DOHH2 (cell line): ENCODE measurements at regions not wholly inside any gene's neighbourhood (a gene's known extent, or its start where the extent isn't known, plus 50 kb on each side); places are given as distances from the start of the nearest gene placed in this dataset.

ENCODE experiments used
- CTCF ChIP-seq: fragments of 200-600 bp; sonication (generic); IDR thresholded peaks from one replicate; pipeline ENCODE4 v1.5.1; 2014; ENCODE audit warnings: antibody characterized with exemption, mild to moderate bottlenecking, low read depth, low read length; ENCODE audit not compliant: poor library complexity, severe bottlenecking
- EZH2phosphoT487 ChIP-seq: fragments of 200-600 bp; sonication (generic); IDR thresholded peaks from 2 replicates; pipeline ENCODE4 v1.6.1; 2017; ENCODE audit warnings: borderline replicate concordance, mild to moderate bottlenecking, antibody characterized with exemption, low read length, moderate library complexity, mixed read lengths

GRCh38 chr7:10913457-10913856, 60.2 kb upstream of the PHF14 start:
- TF ChIP-seq CTCF: no peak
- no peak for TF ChIP-seq EZH2phosphoT487
